ENCODE measurements at regions not wholly inside any gene's neighbourhood (a gene's known extent, or its start where the extent isn't known, plus 50 kb on each side); places are given as distances from the start of the nearest gene placed in this dataset.

- TF ChIP-seq POLR2A (IDR thresholded peaks at IDR 0.05) (no peak), CTCF (IDR thresholded peaks at IDR 0.05 in 4 of 5, conservative IDR thresholded peaks at IDR 0.05 in 1 of 5) (no peak)
Observed at GRCh38 chr14:44279357-44279756, 227.7 kb downstream of the FSCB start.

Measured in gastrocnemius medialis (tissue), 4 donors.